MM.1S (cell line): ENCODE measurements at regions not wholly inside any gene's neighbourhood (a gene's known extent, or its start where the extent isn't known, plus 50 kb on each side); places are given as distances from the start of the nearest gene placed in this dataset.

Experiments used
- DNase-seq: peaks from one replicate; pipeline ENCODE4 v3.0.0-alpha.2; 2015
- H2AFZ ChIP-seq: fragments of 300-600 bp; sonication (generic); 2 replicates; pipeline ENCODE4 v1.6.0; 2016; ENCODE audit warnings: antibody characterized with exemption, low read length
- H3F3A ChIP-seq: fragments of 300-600 bp; sonication (generic); 2 replicates; pipeline ENCODE4 v1.6.1; 2016; ENCODE audit warnings: mild to moderate bottlenecking, antibody characterized with exemption, low read length, moderate library complexity, mixed read lengths; ENCODE audit not compliant: insufficient read depth
- H3K27ac ChIP-seq: fragments of 300-600 bp; sonication (generic); 2 replicates; pipeline ENCODE4 v1.5.1; 2016; ENCODE audit warnings: mild to moderate bottlenecking, low read length
- H3K27me3 ChIP-seq: fragments of 300-600 bp; sonication (generic); replicated peaks from 2 replicates; pipeline ENCODE4 v1.6.0; 2016; ENCODE audit warnings: low read length; ENCODE audit not compliant: insufficient read depth
- H3K36me3 ChIP-seq: fragments of 300-600 bp; sonication (generic); replicated peaks from 2 replicates; pipeline ENCODE4 v1.6.1; 2016; ENCODE audit warnings: mild to moderate bottlenecking, low read length, mixed read lengths; ENCODE audit not compliant: insufficient read depth
- H3K4me1 ChIP-seq: fragments of 300-600 bp; sonication (generic); 2 replicates; pipeline ENCODE4 v1.6.1; 2016; ENCODE audit warnings: low read length, mixed read lengths
- H3K4me2 ChIP-seq: fragments of 300-600 bp; sonication (generic); 2 replicates; pipeline ENCODE4 v1.6.0; 2016; ENCODE audit warnings: low read depth, low read length
- H3K4me3 ChIP-seq: fragments of 300-600 bp; sonication (generic); 2 replicates; pipeline ENCODE4 v1.5.1; 2016; ENCODE audit warnings: low read length, mixed read lengths
- H3K79me2 ChIP-seq: fragments of 300-600 bp; sonication (generic); 2 replicates; pipeline ENCODE4 v1.6.1; 2016; ENCODE audit warnings: mixed run types, low read length, mixed read lengths
- H3K9ac ChIP-seq: fragments of 300-600 bp; sonication (generic); 2 replicates; pipeline ENCODE4 v1.6.1; 2016; ENCODE audit warnings: low read length, mixed read lengths
- H3K9me2 ChIP-seq: fragments of 300-600 bp; sonication (generic); replicated peaks from 2 replicates; pipeline ENCODE4 v1.6.1; 2016; ENCODE audit warnings: mild to moderate bottlenecking, low read length, mixed read lengths; ENCODE audit not compliant: insufficient read depth
- H3K9me3 ChIP-seq: fragments of 300-600 bp; sonication (generic); replicated peaks from 2 replicates; pipeline ENCODE4 v1.6.1; 2016; ENCODE audit warnings: mild to moderate bottlenecking, low read length, mixed read lengths; ENCODE audit not compliant: insufficient read depth
- H4K20me1 ChIP-seq: fragments of 300-600 bp; sonication (generic); 2 replicates; pipeline ENCODE4 v1.6.1; 2016; ENCODE audit warnings: mild to moderate bottlenecking, low read length, moderate library complexity, mixed read lengths; ENCODE audit not compliant: insufficient read depth
- EZH2 ChIP-seq: fragments of 300-600 bp; sonication (generic); optimal IDR thresholded peaks from 2 replicates; pipeline ENCODE3; 2017; ENCODE audit warnings: low read depth, mild to moderate bottlenecking, antibody characterized with exemption, low read length, mixed read lengths
- EZH2phosphoT487 ChIP-seq: fragments of 300-600 bp; sonication (generic); IDR thresholded peaks from 2 replicates; pipeline ENCODE4 v1.6.1; 2018; ENCODE audit warnings: antibody characterized with exemption, low read length
- TF ChIP-seq, protein P1 (sequence below): fragments of 300-600 bp; sonication (generic); IDR thresholded peaks from 2 replicates; pipeline ENCODE4 v1.5.1; 2016; ENCODE audit warnings: antibody characterized with exemption, low read length, mixed read lengths

GRCh38 chr1:114322734-114323133, 169.1 kb upstream of the SYT6 start:
- no peaks in the 10 kb centered on the region for H3K9me2 ChIP-seq
- no peaks in the 10 kb centered on the region for H3F3A ChIP-seq
- no peaks in the 10 kb centered on the region for H3K27me3 ChIP-seq
- H4K20me1 ChIP-seq, result no peaks in the 10 kb centered on the region
- H2AFZ ChIP-seq, result no peak overlapping the region
- no peak overlapping the region for H3K4me3 ChIP-seq
- H3K27ac ChIP-seq, result no peak overlapping the region
- no peak for DNase-seq
- no peaks in the 10 kb centered on the region for H3K4me1 ChIP-seq
- no peak for TF ChIP-seq EZH2
- TF ChIP-seq, protein P1, sequence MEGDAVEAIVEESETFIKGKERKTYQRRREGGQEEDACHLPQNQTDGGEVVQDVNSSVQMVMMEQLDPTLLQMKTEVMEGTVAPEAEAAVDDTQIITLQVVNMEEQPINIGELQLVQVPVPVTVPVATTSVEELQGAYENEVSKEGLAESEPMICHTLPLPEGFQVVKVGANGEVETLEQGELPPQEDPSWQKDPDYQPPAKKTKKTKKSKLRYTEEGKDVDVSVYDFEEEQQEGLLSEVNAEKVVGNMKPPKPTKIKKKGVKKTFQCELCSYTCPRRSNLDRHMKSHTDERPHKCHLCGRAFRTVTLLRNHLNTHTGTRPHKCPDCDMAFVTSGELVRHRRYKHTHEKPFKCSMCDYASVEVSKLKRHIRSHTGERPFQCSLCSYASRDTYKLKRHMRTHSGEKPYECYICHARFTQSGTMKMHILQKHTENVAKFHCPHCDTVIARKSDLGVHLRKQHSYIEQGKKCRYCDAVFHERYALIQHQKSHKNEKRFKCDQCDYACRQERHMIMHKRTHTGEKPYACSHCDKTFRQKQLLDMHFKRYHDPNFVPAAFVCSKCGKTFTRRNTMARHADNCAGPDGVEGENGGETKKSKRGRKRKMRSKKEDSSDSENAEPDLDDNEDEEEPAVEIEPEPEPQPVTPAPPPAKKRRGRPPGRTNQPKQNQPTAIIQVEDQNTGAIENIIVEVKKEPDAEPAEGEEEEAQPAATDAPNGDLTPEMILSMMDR, result no peak
- TF ChIP-seq EZH2phosphoT487, result no peak
- no peak overlapping the region for H3K9ac ChIP-seq
- H3K9me3 ChIP-seq, result no peaks in the 10 kb centered on the region
- no peak overlapping the region for H3K4me2 ChIP-seq
- no peaks in the 10 kb centered on the region for H3K79me2 ChIP-seq
- no peaks in the 10 kb centered on the region for H3K36me3 ChIP-seq

- Histone ChIP-seq H3K36me3 (no peaks in the 10 kb centered on the region), H4K20me1 (no peaks in the 10 kb centered on the region), H3K4me1 (no peaks in the 10 kb centered on the region), H3K27ac (no peak overlapping the region), H3K4me2 (no peak overlapping the region), H3K9me3 (no peaks in the 10 kb centered on the region), H3K9ac (no peak overlapping the region), H3F3A (no peaks in the 10 kb centered on the region), H3K9me2 (no peaks in the 10 kb centered on the region), H3K79me2 (no peaks in the 10 kb centered on the region), H3K4me3 (no peak overlapping the region), H2AFZ (no peak overlapping the region), H3K27me3 (no peaks in the 10 kb centered on the region)
- TF ChIP-seq, protein P1, result no peak
- TF ChIP-seq EZH2 (no peak), EZH2phosphoT487 (no peak)
- no peak for DNase-seq
Measured at GRCh38 chr1:114322207-114322606, 168.5 kb upstream of the SYT6 start.

GRCh38 chr1:114320586-114320985, 166.9 kb upstream of the SYT6 start:
- H3K79me2 ChIP-seq, result no peaks in the 10 kb centered on the region
- H3K27ac ChIP-seq, result no peak overlapping the region

More at GRCh38 chr1:114320586-114320985, 166.9 kb upstream of the SYT6 start:
- no peak overlapping the region for H2AFZ ChIP-seq
- no peak overlapping the region for H3K9ac ChIP-seq
- TF ChIP-seq EZH2, result no peak
- TF ChIP-seq, protein P1, result no peak
- TF ChIP-seq EZH2phosphoT487, result no peak
- no peaks in the 10 kb centered on the region for H3K27me3 ChIP-seq
- no peaks in the 10 kb centered on the region for H4K20me1 ChIP-seq
- no peak for DNase-seq
- no peak overlapping the region for H3K4me3 ChIP-seq
- H3K9me2 ChIP-seq, result no peaks in the 10 kb centered on the region
- H3K4me2 ChIP-seq, result no peak overlapping the region
- H3K36me3 ChIP-seq, result no peaks in the 10 kb centered on the region
- no peaks in the 10 kb centered on the region for H3F3A ChIP-seq
- no peaks in the 10 kb centered on the region for H3K4me1 ChIP-seq
- H3K9me3 ChIP-seq, result no peaks in the 10 kb centered on the region
